Activated CD8-positive, alpha-beta memory T cell treated with anti-CD3 and anti-CD28 coated beads for 24 hours (primary cell): ENCODE measurements at regions not wholly inside any gene's neighbourhood (a gene's known extent, or its start where the extent isn't known, plus 50 kb on each side); places are given as distances from the start of the nearest gene placed in this dataset.

ENCODE experiments used
- DNase-seq: peaks from one replicate; pipeline ENCODE4 v3.0.0-alpha.2; 2020

- DNase-seq = no peak
Measured at GRCh38 chr5:118778941-118779340, 209.4 kb downstream of the DTWD2 start.

- no peak for DNase-seq
Measured at GRCh38 chr5:118777189-118777736, 211.1 kb downstream of the DTWD2 start.

- DNase-seq = no peak
Measured at GRCh38 chr5:118776755-118777154, 211.6 kb downstream of the DTWD2 start.

- no peak for DNase-seq
Measured at GRCh38 chr5:118775790-118776499, 212.4 kb downstream of the DTWD2 start.

- DNase-seq = no peak
Measured at GRCh38 chr5:118768607-118769175, 219.7 kb downstream of the DTWD2 start.

GRCh38 chr5:118762291-118762690, 226.1 kb downstream of the DTWD2 start:
- DNase-seq = no peak

GRCh38 chr5:118761814-118762213, 226.5 kb downstream of the DTWD2 start:
- DNase-seq = no peak

- no peak for DNase-seq
Measured at GRCh38 chr5:118752969-118753368, 235.4 kb downstream of the DTWD2 start.

GRCh38 chr5:118736396-118736795, 252.0 kb downstream of the DTWD2 start:
- DNase-seq = no peak

GRCh38 chr5:118733394-118733793, 255.0 kb downstream of the DTWD2 start:
- no peak for DNase-seq

- no peak for DNase-seq
Measured at GRCh38 chr5:118728191-118728590, 260.2 kb downstream of the DTWD2 start.

GRCh38 chr5:118726891-118727290, 261.5 kb downstream of the DTWD2 start:
- DNase-seq = no peak

- no peak for DNase-seq
Measured at GRCh38 chr5:118723021-118723338, 265.4 kb downstream of the DTWD2 start.

- no peak for DNase-seq
Measured at GRCh38 chr5:118722122-118723020, 266.0 kb downstream of the DTWD2 start.

- no peak for DNase-seq
Measured at GRCh38 chr5:118711727-118712126, 276.6 kb downstream of the DTWD2 start.

GRCh38 chr5:118705959-118706667, 282.2 kb downstream of the DTWD2 start:
- no peak for DNase-seq

GRCh38 chr5:118703241-118703640, 285.1 kb downstream of the DTWD2 start:
- DNase-seq = no peak

GRCh38 chr5:118701791-118702190, 286.6 kb downstream of the DTWD2 start:
- DNase-seq = no peak

- DNase-seq = no peak
Measured at GRCh38 chr5:118700510-118700909, 287.8 kb downstream of the DTWD2 start.

GRCh38 chr5:118698774-118699173, 289.6 kb downstream of the DTWD2 start:
- no peak for DNase-seq

- DNase-seq = no peak
Measured at GRCh38 chr5:118696076-118696475, 292.3 kb downstream of the DTWD2 start.

GRCh38 chr5:118692811-118693342, 295.5 kb downstream of the DTWD2 start:
- DNase-seq = no peak
